Prostate gland (tissue), 2 donors: ENCODE measurements at regions not wholly inside any gene's neighbourhood (a gene's known extent, or its start where the extent isn't known, plus 50 kb on each side); places are given as distances from the start of the nearest gene placed in this dataset.

Source experiments
- POLR2A ChIP-seq: fragments of 450-650 bp; IDR thresholded peaks from one replicate; pipeline ENCODE4 v1.6.1; 2016; ENCODE audit warnings: antibody characterized with exemption, mild to moderate bottlenecking
- TF ChIP-seq, protein P1 (sequence below), 4 experiments: fragments of 200-600 bp in 2 of 4; fragments of 450-650 bp in 2 of 4; sonication (generic) in 2 of 4; IDR thresholded peaks; 1 replicate in 3 of 4; 2 replicates in 1 of 4; pipeline ENCODE4 v1.5.1; 2016 to 2019; ENCODE audit warnings: antibody characterized with exemption in 4 of 4, mild to moderate bottlenecking in 2 of 4, moderate library complexity in 2 of 4

DNA sequence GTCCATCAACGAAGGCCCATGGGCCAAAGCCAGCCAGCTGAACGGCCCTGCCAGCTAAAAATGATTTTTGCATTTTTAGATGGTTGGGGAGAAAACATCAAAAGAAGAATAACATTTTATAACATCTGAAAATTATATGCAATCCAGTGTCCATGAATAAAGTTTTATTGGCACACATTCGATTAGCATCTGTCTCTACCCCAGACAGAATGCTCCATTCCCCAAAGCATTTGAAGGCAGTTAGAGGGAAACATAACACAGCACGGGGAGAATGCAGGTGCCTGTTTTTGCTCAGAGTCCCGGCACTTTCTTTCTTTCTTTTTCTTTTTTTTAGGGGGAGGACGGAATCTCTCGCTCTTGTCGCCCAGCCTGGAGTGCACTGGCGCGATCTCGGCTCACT, 110.7 kb downstream of the ZNF664 start:
- TF ChIP-seq, protein P1, sequence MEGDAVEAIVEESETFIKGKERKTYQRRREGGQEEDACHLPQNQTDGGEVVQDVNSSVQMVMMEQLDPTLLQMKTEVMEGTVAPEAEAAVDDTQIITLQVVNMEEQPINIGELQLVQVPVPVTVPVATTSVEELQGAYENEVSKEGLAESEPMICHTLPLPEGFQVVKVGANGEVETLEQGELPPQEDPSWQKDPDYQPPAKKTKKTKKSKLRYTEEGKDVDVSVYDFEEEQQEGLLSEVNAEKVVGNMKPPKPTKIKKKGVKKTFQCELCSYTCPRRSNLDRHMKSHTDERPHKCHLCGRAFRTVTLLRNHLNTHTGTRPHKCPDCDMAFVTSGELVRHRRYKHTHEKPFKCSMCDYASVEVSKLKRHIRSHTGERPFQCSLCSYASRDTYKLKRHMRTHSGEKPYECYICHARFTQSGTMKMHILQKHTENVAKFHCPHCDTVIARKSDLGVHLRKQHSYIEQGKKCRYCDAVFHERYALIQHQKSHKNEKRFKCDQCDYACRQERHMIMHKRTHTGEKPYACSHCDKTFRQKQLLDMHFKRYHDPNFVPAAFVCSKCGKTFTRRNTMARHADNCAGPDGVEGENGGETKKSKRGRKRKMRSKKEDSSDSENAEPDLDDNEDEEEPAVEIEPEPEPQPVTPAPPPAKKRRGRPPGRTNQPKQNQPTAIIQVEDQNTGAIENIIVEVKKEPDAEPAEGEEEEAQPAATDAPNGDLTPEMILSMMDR (IDR thresholded peaks at IDR 0.05), result no peak
- no peak for TF ChIP-seq POLR2A
